SU-DHL-6 (cell line): ENCODE measurements at regions not wholly inside any gene's neighbourhood (a gene's known extent, or its start where the extent isn't known, plus 50 kb on each side); places are given as distances from the start of the nearest gene placed in this dataset.

Source experiments
- H2AFZ ChIP-seq: fragments of 200-600 bp; sonication (generic); 2 replicates; pipeline ENCODE4 v1.6.1; 2014; ENCODE audit warnings: low read depth, mild to moderate bottlenecking, moderate library complexity, mixed read lengths, antibody characterized with exemption, low read length; ENCODE audit not compliant: severe bottlenecking
- H3F3A ChIP-seq: fragments of 200-600 bp; shearing (Covaris generic); 2 replicates; pipeline ENCODE4 v1.6.0; 2016; ENCODE audit warnings: antibody characterized with exemption, mild to moderate bottlenecking; ENCODE audit not compliant: insufficient read depth
- H3K27ac ChIP-seq: fragments of 200-600 bp; sonication (generic); 2 replicates; pipeline ENCODE4 v1.5.1; 2016; ENCODE audit warnings: low read depth, mild to moderate bottlenecking, low read length, moderate library complexity, mixed read lengths
- H3K27me3 ChIP-seq: fragments of 200-600 bp; sonication (generic), shearing (Covaris generic); 2 replicates; pipeline ENCODE4 v1.6.0; 2014; ENCODE audit warnings: mild to moderate bottlenecking, low read length
- H3K36me3 ChIP-seq: fragments of 200-600 bp; sonication (generic); 2 replicates; pipeline ENCODE4 v1.6.1; 2014; ENCODE audit warnings: mild to moderate bottlenecking, low read length, mixed read lengths
- H3K4me2 ChIP-seq: fragments of 300-600, 200-600 bp; shearing (Covaris generic), sonication (generic); 2 replicates; pipeline ENCODE4 v1.6.0; 2014; ENCODE audit warnings: low read length, low read depth, mild to moderate bottlenecking; ENCODE audit not compliant: poor library complexity, severe bottlenecking
- H3K4me3 ChIP-seq: fragments of 200-600 bp; sonication (generic); 2 replicates; pipeline ENCODE4 v1.5.1; 2014; ENCODE audit warnings: antibody characterized with exemption, low read length, mild to moderate bottlenecking, mixed read lengths; ENCODE audit not compliant: insufficient read depth, poor library complexity, severe bottlenecking
- H3K79me2 ChIP-seq: fragments of 200-600 bp; sonication (generic); 2 replicates; pipeline ENCODE4 v1.6.1; 2014; ENCODE audit warnings: mild to moderate bottlenecking, low read length, moderate library complexity; ENCODE audit not compliant: insufficient read depth
- H3K9ac ChIP-seq: fragments of 200-600 bp; sonication (generic); 2 replicates; pipeline ENCODE4 v1.7.0; 2014; ENCODE audit warnings: mild to moderate bottlenecking, low read length
- H3K9me2 ChIP-seq: fragments of 200-600 bp; sonication (generic); replicated peaks from 2 replicates; pipeline ENCODE4 v1.6.1; 2014; ENCODE audit warnings: low read length; ENCODE audit not compliant: insufficient read depth
- H3K9me3 ChIP-seq: fragments of 200-600 bp; sonication (generic); 2 replicates; pipeline ENCODE4 v1.6.1; 2014; ENCODE audit warnings: low read length, mixed read lengths; ENCODE audit not compliant: insufficient read depth
- H4K20me1 ChIP-seq: fragments of 200-600 bp; sonication (generic); 2 replicates; pipeline ENCODE4 v1.6.1; 2014; ENCODE audit warnings: low read depth, mild to moderate bottlenecking, antibody characterized with exemption, low read length, moderate library complexity, mixed read lengths
- EZH2phosphoT487 ChIP-seq: fragments of 200-600 bp; sonication (generic), shearing (Covaris generic); conservative IDR thresholded peaks from 2 replicates; pipeline ENCODE4 v1.6.1; 2018; ENCODE audit warnings: mild to moderate bottlenecking, antibody characterized with exemption, low read length, moderate library complexity, mixed read lengths
- TF ChIP-seq, protein P1 (sequence below): fragments of 200-600 bp; sonication (generic); IDR thresholded peaks from one replicate; pipeline ENCODE4 v1.5.1; 2017; ENCODE audit warnings: antibody characterized with exemption, mild to moderate bottlenecking, low read length, moderate library complexity; ENCODE audit not compliant: insufficient read depth, poor library complexity, severe bottlenecking

DNA sequence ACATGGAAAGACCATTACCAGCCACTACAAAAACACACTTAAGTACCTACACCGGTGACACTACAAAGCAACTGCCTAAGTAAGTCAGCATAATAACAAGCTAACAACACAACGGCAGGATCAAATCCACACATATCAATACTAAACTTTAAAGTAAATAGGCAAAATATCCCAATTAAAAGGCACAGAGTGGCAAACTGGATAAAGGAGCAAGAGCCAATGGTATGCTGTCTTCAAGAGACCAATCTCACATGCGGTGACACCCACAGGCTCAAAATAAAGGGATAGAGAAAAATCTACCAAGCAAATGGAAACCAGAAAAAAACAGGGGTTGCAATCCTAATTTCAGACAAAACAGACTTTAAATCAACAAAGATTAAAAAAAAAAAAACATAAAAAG is 261.5 kb upstream of the TENM4 start:
- H3K79me2 ChIP-seq, result no peaks in the 10 kb centered on the region
- no peaks in the 10 kb centered on the region for H3F3A ChIP-seq
- H3K36me3 ChIP-seq, result no peaks in the 10 kb centered on the region
- no peaks in the 10 kb centered on the region for H4K20me1 ChIP-seq
- H3K4me2 ChIP-seq, result no peak overlapping the region
- H3K4me3 ChIP-seq, result no peak overlapping the region
- no peak for TF ChIP-seq EZH2phosphoT487
- TF ChIP-seq, protein P1, sequence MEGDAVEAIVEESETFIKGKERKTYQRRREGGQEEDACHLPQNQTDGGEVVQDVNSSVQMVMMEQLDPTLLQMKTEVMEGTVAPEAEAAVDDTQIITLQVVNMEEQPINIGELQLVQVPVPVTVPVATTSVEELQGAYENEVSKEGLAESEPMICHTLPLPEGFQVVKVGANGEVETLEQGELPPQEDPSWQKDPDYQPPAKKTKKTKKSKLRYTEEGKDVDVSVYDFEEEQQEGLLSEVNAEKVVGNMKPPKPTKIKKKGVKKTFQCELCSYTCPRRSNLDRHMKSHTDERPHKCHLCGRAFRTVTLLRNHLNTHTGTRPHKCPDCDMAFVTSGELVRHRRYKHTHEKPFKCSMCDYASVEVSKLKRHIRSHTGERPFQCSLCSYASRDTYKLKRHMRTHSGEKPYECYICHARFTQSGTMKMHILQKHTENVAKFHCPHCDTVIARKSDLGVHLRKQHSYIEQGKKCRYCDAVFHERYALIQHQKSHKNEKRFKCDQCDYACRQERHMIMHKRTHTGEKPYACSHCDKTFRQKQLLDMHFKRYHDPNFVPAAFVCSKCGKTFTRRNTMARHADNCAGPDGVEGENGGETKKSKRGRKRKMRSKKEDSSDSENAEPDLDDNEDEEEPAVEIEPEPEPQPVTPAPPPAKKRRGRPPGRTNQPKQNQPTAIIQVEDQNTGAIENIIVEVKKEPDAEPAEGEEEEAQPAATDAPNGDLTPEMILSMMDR, result no peak
- no peak overlapping the region for H2AFZ ChIP-seq
- no peak overlapping the region for H3K9ac ChIP-seq
- H3K9me2 ChIP-seq, result no peaks in the 10 kb centered on the region
- no peaks in the 10 kb centered on the region for H3K9me3 ChIP-seq
- no peak overlapping the region for H3K27ac ChIP-seq
- no peaks in the 10 kb centered on the region for H3K27me3 ChIP-seq

DNA sequence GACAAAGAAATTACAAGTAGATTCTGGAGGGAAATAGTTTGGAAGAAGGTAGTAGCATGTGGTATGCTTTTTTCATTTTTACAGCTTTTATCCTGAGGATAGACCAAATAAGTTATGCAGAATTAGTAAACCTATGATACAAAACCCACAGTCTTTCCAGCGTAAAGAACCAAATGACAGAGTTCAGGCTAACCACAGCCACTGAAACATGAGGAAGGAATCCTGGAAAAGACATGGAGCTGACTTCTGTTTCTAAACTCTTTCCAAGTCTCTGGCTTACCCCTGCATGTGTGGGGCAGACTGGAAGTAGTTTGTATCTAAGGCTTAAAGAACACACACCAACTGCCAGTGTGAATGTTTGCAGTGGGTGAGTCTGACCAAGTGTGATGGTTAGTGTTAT is 258.4 kb upstream of the TENM4 start:
- Histone ChIP-seq H3K9ac (no peak overlapping the region), H3K27ac (no peak overlapping the region), H3K9me2 (no peaks in the 10 kb centered on the region), H3K4me2 (no peak overlapping the region), H2AFZ (no peak overlapping the region), H3K27me3 (no peaks in the 10 kb centered on the region), H3K9me3 (no peaks in the 10 kb centered on the region), H3K79me2 (no peaks in the 10 kb centered on the region), H3F3A (no peaks in the 10 kb centered on the region), H3K36me3 (no peaks in the 10 kb centered on the region), H4K20me1 (no peaks in the 10 kb centered on the region), H3K4me3 (no peak overlapping the region)
- TF ChIP-seq EZH2phosphoT487, result no peak
- TF ChIP-seq, protein P1, result no peak

- Histone ChIP-seq H3K27me3 (no peaks in the 10 kb centered on the region), H3F3A (no peaks in the 10 kb centered on the region), H3K9me2 (no peaks in the 10 kb centered on the region), H3K4me2 (no peak overlapping the region), H2AFZ (no peak overlapping the region), H3K36me3 (no peaks in the 10 kb centered on the region), H4K20me1 (no peaks in the 10 kb centered on the region), H3K9me3 (no peaks in the 10 kb centered on the region), H3K4me3 (no peak overlapping the region), H3K79me2 (no peaks in the 10 kb centered on the region), H3K27ac (no peak overlapping the region), H3K9ac (no peak overlapping the region)
- TF ChIP-seq EZH2phosphoT487, result no peak
- TF ChIP-seq, protein P1, result no peak
Observed at GRCh38 chr11:79697905-79698304, 257.1 kb upstream of the TENM4 start.
